Fibroblast of gingiva (primary cell): ENCODE measurements at regions not wholly inside any gene's neighbourhood (a gene's known extent, or its start where the extent isn't known, plus 50 kb on each side); places are given as distances from the start of the nearest gene placed in this dataset.
A peak's percentile ranks its signal among the peaks of the same experiment; 100 is the strongest.

Experiments used
- DNase-seq: peaks from one replicate; pipeline ENCODE4 v3.0.0-alpha.2; 2011; ENCODE audit warnings: low read depth

- peak; percentile 8 for DNase-seq
Observed at GRCh38 chr7:115271332-115272235, 349.7 kb downstream of the MDFIC start.

- DNase-seq: no peak
Observed at GRCh38 chr7:115269486-115269885, 347.6 kb downstream of the MDFIC start.

- no peak for DNase-seq
Observed at GRCh38 chr7:115267503-115267902, 345.6 kb downstream of the MDFIC start.

- DNase-seq: peak; percentile 5
Observed at GRCh38 chr7:115260381-115260780, 338.5 kb downstream of the MDFIC start.

- no peak for DNase-seq
Observed at GRCh38 chr7:115252461-115252860, 330.6 kb downstream of the MDFIC start.

- DNase-seq: peak; percentile 65
Observed at GRCh38 chr7:115249080-115249479, 327.2 kb downstream of the MDFIC start.

GRCh38 chr7:115241151-115241550, 319.3 kb downstream of the MDFIC start:
- DNase-seq: no peak

- peak; percentile 6 for DNase-seq
Observed at GRCh38 chr7:115240242-115240641, 318.3 kb downstream of the MDFIC start.

GRCh38 chr7:115235075-115235474, 313.2 kb downstream of the MDFIC start:
- no peak for DNase-seq

GRCh38 chr7:115233809-115234208, 311.9 kb downstream of the MDFIC start:
- no peak for DNase-seq

GRCh38 chr7:115232041-115232440, 310.1 kb downstream of the MDFIC start:
- DNase-seq: no peak

GRCh38 chr7:115230882-115231571, 309.1 kb downstream of the MDFIC start:
- peak; percentile 89 for DNase-seq

- DNase-seq: no peak
Observed at GRCh38 chr7:115229401-115230105, 307.7 kb downstream of the MDFIC start.

GRCh38 chr7:115227473-115228235, 305.8 kb downstream of the MDFIC start:
- peak; percentile 26 for DNase-seq

GRCh38 chr7:115226410-115226809, 304.5 kb downstream of the MDFIC start:
- DNase-seq: no peak

- no peak for DNase-seq
Observed at GRCh38 chr7:115224922-115225321, 303.0 kb downstream of the MDFIC start.

GRCh38 chr7:115223959-115224358, 302.1 kb downstream of the MDFIC start:
- DNase-seq: no peak

GRCh38 chr7:115221456-115221855, 299.6 kb downstream of the MDFIC start:
- DNase-seq: no peak

- no peak for DNase-seq
Observed at GRCh38 chr7:115218076-115218475, 296.2 kb downstream of the MDFIC start.

GRCh38 chr7:115217373-115217772, 295.5 kb downstream of the MDFIC start:
- DNase-seq: no peak

GRCh38 chr7:115216652-115217051, 294.8 kb downstream of the MDFIC start:
- no peak for DNase-seq

- DNase-seq: no peak
Observed at GRCh38 chr7:115211171-115211570, 289.3 kb downstream of the MDFIC start.
